HCT116 (cell line): ENCODE measurements at regions not wholly inside any gene's neighbourhood (a gene's known extent, or its start where the extent isn't known, plus 50 kb on each side); places are given as distances from the start of the nearest gene placed in this dataset.

ENCODE experiments used
- ATAC-seq: fragments of 200-7000 bp; cut with Tn5 transposase; 2 replicates; pipeline ENCODE4 v1.9.1; 2020; ENCODE audit warnings: mild to moderate bottlenecking, moderate library complexity
- BruUV-seq: library from RNA; stranded (reverse); fragments of 400-500 nt; replicated peaks from 2 replicates; lab custom pipeline; 2021; lab: Mats Ljungman, UMichigan
- CTCF ChIA-PET: fragments of 300-600 bp; sonication (Branson Sonifier 250); formaldehyde crosslinking; loops from one replicate; lab custom pipeline; 2021; ENCODE audit warnings: antibody characterized with exemption; lab: Charles Lee
- POLR2A ChIA-PET: fragments of 300-600, 350-600 bp; sonication (Branson Sonifier 250); formaldehyde crosslinking; loops from one replicate; lab custom pipeline; 2021; ENCODE audit warnings: antibody characterized with exemption; lab: Charles Lee
- RAD21 ChIA-PET, 2 experiments: fragments of 300-600 bp; sonication (Branson Sonifier 250); formaldehyde crosslinking; loops; one replicate each; lab custom pipeline; 2023; ENCODE audit warnings: low total read pairs in 2 of 2; ENCODE audit not compliant: uncharacterized antibody in 2 of 2, unreplicated experiment in 2 of 2, low non-redundant PET in 1 of 2; lab: Charles Lee
- DNase-seq: peaks from one replicate; pipeline ENCODE4 v3.0.0-alpha.2; 2010; ENCODE audit warnings: low read depth, low spot score
- H2AFZ ChIP-seq: fragments of 200-600 bp; shearing (Covaris generic), sonication (generic); 2 replicates; pipeline ENCODE4 v1.6.1; 2017; ENCODE audit warnings: low read depth, mixed run types, mixed read lengths, antibody characterized with exemption, low read length; ENCODE audit not compliant: poor library complexity, severe bottlenecking
- H3K27ac ChIP-seq: 2 replicates; pipeline ENCODE4 v1.5.1; 2012; ENCODE audit warnings: low read depth, low read length
- H3K27me3 ChIP-seq: fragments of 200-600 bp; sonication (generic); 2 replicates; pipeline ENCODE4 v1.6.1; 2016; ENCODE audit warnings: mixed run types, low read length, mixed read lengths; ENCODE audit not compliant: insufficient read depth
- H3K36me3 ChIP-seq, 2 experiments: fragments of 200-500 bp in 1 of 2; fragments of 200-600 bp in 1 of 2; sonication (Bioruptor generic) in 1 of 2; sonication (generic) in 1 of 2; 2 replicates each; pipeline versions ENCODE4 v1.5.1 to v1.6.1; 2014 to 2016; ENCODE audit warnings: low read length in 2 of 2, inconsistent platforms in 1 of 2, mixed read lengths in 1 of 2, mixed run types in 1 of 2; ENCODE audit not compliant: insufficient read depth in 2 of 2, control insufficient read depth in 1 of 2
- H3K4me1 ChIP-seq, 2 experiments: fragments of 200-600 bp in 1 of 2; sonication (generic) in 1 of 2; 2 replicates each; pipeline versions ENCODE4 v1.5.1 to v1.6.1; 2012 to 2017; ENCODE audit warnings: low read length in 2 of 2, inconsistent platforms in 1 of 2, mild to moderate bottlenecking in 1 of 2, mixed read lengths in 1 of 2, mixed run types in 1 of 2, moderate library complexity in 1 of 2; ENCODE audit not compliant: insufficient read depth in 2 of 2, control insufficient read depth in 1 of 2
- H3K4me2 ChIP-seq: fragments of 200-600 bp; sonication (generic); 2 replicates; pipeline ENCODE4 v1.6.1; 2017; ENCODE audit warnings: mixed run types, low read length, mixed read lengths
- H3K4me3 ChIP-seq, 2 experiments: fragments of 200-600 bp in 1 of 2; sonication (generic) in 1 of 2; replicated peaks in 1 of 2; 2 replicates each; pipeline ENCODE4 v1.5.1; 2011 to 2016; ENCODE audit warnings: low read length in 2 of 2, control low read depth in 1 of 2, low read depth in 1 of 2, mild to moderate bottlenecking in 1 of 2, mixed read lengths in 1 of 2, mixed run types in 1 of 2
- H3K79me2 ChIP-seq: fragments of 200-600 bp; sonication (generic); 2 replicates; pipeline ENCODE4 v1.6.1; 2017; ENCODE audit warnings: mild to moderate bottlenecking, mixed run types, low read length, moderate library complexity, mixed read lengths; ENCODE audit not compliant: insufficient read depth
- H3K9ac ChIP-seq: fragments of 200-600 bp; sonication (generic); 2 replicates; pipeline ENCODE4 v1.6.1; 2016; ENCODE audit warnings: low read length, mixed read lengths
- H3K9me2 ChIP-seq: fragments of 200-600 bp; sonication (generic), shearing (Covaris generic); 2 replicates; pipeline ENCODE4 v1.6.1; 2017; ENCODE audit warnings: mixed run types, mild to moderate bottlenecking, moderate library complexity; ENCODE audit not compliant: insufficient read depth
- H3K9me3 ChIP-seq, 2 experiments: fragments of 200-500 bp in 1 of 2; fragments of 200-600 bp in 1 of 2; sonication (Bioruptor generic) in 1 of 2; sonication (generic) in 1 of 2; 2 replicates each; pipeline ENCODE4 v1.6.1; 2014 to 2017; ENCODE audit warnings: low read length in 2 of 2, mixed read lengths in 2 of 2, inconsistent platforms in 1 of 2, low read depth in 1 of 2, mild to moderate bottlenecking in 1 of 2, mixed run types in 1 of 2, moderate library complexity in 1 of 2; ENCODE audit not compliant: control insufficient read depth in 1 of 2, insufficient read depth in 1 of 2
- H4K20me1 ChIP-seq: fragments of 200-600 bp; sonication (generic), shearing (Covaris generic); 2 replicates; pipeline ENCODE4 v1.6.1; 2017; ENCODE audit warnings: mixed run types, mild to moderate bottlenecking, moderate library complexity; ENCODE audit not compliant: insufficient read depth
- CBX3 ChIP-seq: IDR thresholded peaks from 2 replicates; pipeline ENCODE4 v1.6.1; 2012; ENCODE audit warnings: low read depth
- CEBPB ChIP-seq: IDR thresholded peaks from 2 replicates; pipeline ENCODE4 v1.6.1; 2012; ENCODE audit warnings: low read depth
- ELF1 ChIP-seq: IDR thresholded peaks from 2 replicates; pipeline ENCODE4 v1.6.1; 2012; ENCODE audit warnings: low read depth, borderline replicate concordance
- EZH2 ChIP-seq: fragments of 200-600 bp; sonication (generic); IDR thresholded peaks from 2 replicates; pipeline ENCODE4 v1.6.1; 2017; ENCODE audit warnings: antibody characterized with exemption, mixed run types
- FOSL1 ChIP-seq: IDR thresholded peaks from 2 replicates; pipeline ENCODE4 v1.6.1; 2012; ENCODE audit warnings: low read depth
- JUND ChIP-seq: IDR thresholded peaks from 2 replicates; pipeline ENCODE4 v1.6.1; 2012
- POLR2A ChIP-seq: IDR thresholded peaks from 2 replicates; pipeline ENCODE4 v1.7.0; 2011; ENCODE audit warnings: borderline replicate concordance; ENCODE audit not compliant: insufficient read depth, insufficient read length; ENCODE audit errors: extremely low read depth
- SIN3A ChIP-seq: IDR thresholded peaks from 2 replicates; pipeline ENCODE4 v1.6.1; 2012; ENCODE audit warnings: low read depth
- SP1 ChIP-seq: IDR thresholded peaks from 2 replicates; pipeline ENCODE4 v1.6.1; 2012; ENCODE audit warnings: low read depth
- SRF ChIP-seq: IDR thresholded peaks from 2 replicates; pipeline ENCODE4 v1.6.1; 2012; ENCODE audit warnings: low read depth
- TCF7L2 ChIP-seq: IDR thresholded peaks from 2 replicates; pipeline ENCODE4 v1.7.0; 2011; ENCODE audit warnings: borderline replicate concordance, inconsistent platforms; ENCODE audit not compliant: insufficient read depth, insufficient read length; ENCODE audit errors: extremely low read depth
- ZBTB33 ChIP-seq: IDR thresholded peaks from 2 replicates; pipeline ENCODE4 v1.6.1; 2011; ENCODE audit warnings: mild to moderate bottlenecking, low read length, moderate library complexity; ENCODE audit not compliant: insufficient replicate concordance; ENCODE audit errors: extremely low read depth
- intact Hi-C: fragments of 100-400 bp; cut with micrococcal nuclease; formaldehyde crosslinking; loops from 2 replicates; pipeline ENCODE4 v1.10.0; 2022
- TF ChIP-seq, protein P1 (sequence below): IDR thresholded peaks from 2 replicates; pipeline ENCODE4 v1.6.1; 2012
- TF ChIP-seq, protein P2 (sequence below), 3 experiments: fragments of 200-600 bp in 1 of 3; sonication (generic) in 1 of 3; IDR thresholded peaks in 2 of 3; conservative IDR thresholded peaks in 1 of 3; 2 replicates each; pipeline ENCODE4 v1.5.1; 2012 to 2017; ENCODE audit warnings: low read depth in 2 of 3, low read length in 2 of 3, antibody characterized with exemption in 1 of 3, borderline replicate concordance in 1 of 3, control low read depth in 1 of 3, mild to moderate bottlenecking in 1 of 3, mixed read lengths in 1 of 3, mixed run types in 1 of 3, moderate library complexity in 1 of 3; ENCODE audit not compliant: insufficient read depth in 1 of 3

GRCh38 chr16:63975669-63976068 lies 1146.2 kb downstream of the CDH11 start (continued):
- TF ChIP-seq, protein P1, sequence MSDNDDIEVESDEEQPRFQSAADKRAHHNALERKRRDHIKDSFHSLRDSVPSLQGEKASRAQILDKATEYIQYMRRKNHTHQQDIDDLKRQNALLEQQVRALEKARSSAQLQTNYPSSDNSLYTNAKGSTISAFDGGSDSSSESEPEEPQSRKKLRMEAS = no peak
- no peak for TF ChIP-seq FOSL1

GRCh38 chr16:63967966-63968365 lies 1153.9 kb downstream of the CDH11 start:
- H3K9me2 ChIP-seq = no peaks in the 10 kb centered on the region
- intact Hi-C loops = no loop called here
- no peaks in the 10 kb centered on the region for H3K4me1 ChIP-seq
- ChIA-PET RAD21 (no interaction called here), CTCF (no interaction called here), POLR2A (no interaction called here)
- no peaks in the 10 kb centered on the region for H3K36me3 ChIP-seq
- H3K4me2 ChIP-seq = no peak overlapping the region
- H3K79me2 ChIP-seq = no peaks in the 10 kb centered on the region
- no peak for TF ChIP-seq TCF7L2
- BruUV-seq = no TSS peak
- H3K4me3 ChIP-seq = no peak overlapping the region
- H3K27me3 ChIP-seq = no peaks in the 10 kb centered on the region
- ATAC-seq (no peak), DNase-seq (no peak)
- no peak overlapping the region for H3K27ac ChIP-seq
- no peak overlapping the region for H3K9ac ChIP-seq
- peaks cover 10 to 17% of the 10 kb centered on the region in 2 experiments; a peak in 2 of 4 replicates for H3K9me3 ChIP-seq
- no peak overlapping the region for H2AFZ ChIP-seq
- H4K20me1 ChIP-seq = no peaks in the 10 kb centered on the region

GRCh38 chr16:63960321-63960720 lies 1161.5 kb downstream of the CDH11 start:
- H3K4me2 ChIP-seq = no peak overlapping the region
- intact Hi-C loops = no loop called here
- H3K4me3 ChIP-seq = no peak overlapping the region
- BruUV-seq = no TSS peak
- ATAC-seq = no peak
- H3K9me2 ChIP-seq = no peaks in the 10 kb centered on the region
- no peaks in the 10 kb centered on the region for H3K4me1 ChIP-seq
- H3K36me3 ChIP-seq = no peaks in the 10 kb centered on the region
- ChIA-PET RAD21 (no interaction called here), CTCF (no interaction called here), POLR2A (no interaction called here)
- no peak for DNase-seq
- no peaks in the 10 kb centered on the region for H3K79me2 ChIP-seq
- no peak overlapping the region for H2AFZ ChIP-seq
- H3K9me3 ChIP-seq = peaks cover 19 to 21% of the 10 kb centered on the region in 2 experiments; a peak in 3 of 4 replicates
- H4K20me1 ChIP-seq = no peaks in the 10 kb centered on the region
- no peaks in the 10 kb centered on the region for H3K27me3 ChIP-seq
- H3K27ac ChIP-seq = no peak overlapping the region
- H3K9ac ChIP-seq = no peak overlapping the region
- TF ChIP-seq SRF (no peak), POLR2A (no peak), ELF1 (no peak), SIN3A (no peak), ZBTB33 (no peak), SP1 (no peak), JUND (no peak), EZH2 (no peak), CBX3 (no peak), CEBPB (no peak), TCF7L2 (no peak)
- TF ChIP-seq, protein P2, sequence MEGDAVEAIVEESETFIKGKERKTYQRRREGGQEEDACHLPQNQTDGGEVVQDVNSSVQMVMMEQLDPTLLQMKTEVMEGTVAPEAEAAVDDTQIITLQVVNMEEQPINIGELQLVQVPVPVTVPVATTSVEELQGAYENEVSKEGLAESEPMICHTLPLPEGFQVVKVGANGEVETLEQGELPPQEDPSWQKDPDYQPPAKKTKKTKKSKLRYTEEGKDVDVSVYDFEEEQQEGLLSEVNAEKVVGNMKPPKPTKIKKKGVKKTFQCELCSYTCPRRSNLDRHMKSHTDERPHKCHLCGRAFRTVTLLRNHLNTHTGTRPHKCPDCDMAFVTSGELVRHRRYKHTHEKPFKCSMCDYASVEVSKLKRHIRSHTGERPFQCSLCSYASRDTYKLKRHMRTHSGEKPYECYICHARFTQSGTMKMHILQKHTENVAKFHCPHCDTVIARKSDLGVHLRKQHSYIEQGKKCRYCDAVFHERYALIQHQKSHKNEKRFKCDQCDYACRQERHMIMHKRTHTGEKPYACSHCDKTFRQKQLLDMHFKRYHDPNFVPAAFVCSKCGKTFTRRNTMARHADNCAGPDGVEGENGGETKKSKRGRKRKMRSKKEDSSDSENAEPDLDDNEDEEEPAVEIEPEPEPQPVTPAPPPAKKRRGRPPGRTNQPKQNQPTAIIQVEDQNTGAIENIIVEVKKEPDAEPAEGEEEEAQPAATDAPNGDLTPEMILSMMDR (IDR thresholded peaks at IDR 0.05 in 2 of 3, conservative IDR thresholded peaks at IDR 0.05 in 1 of 3; ENCODE audit: borderline replicate concordance in 1 of 3, insufficient read depth in 1 of 3, low read depth in 2 of 3, low read length in 2 of 3) = no peak
